HUDEP-2 (cell line): ENCODE measurements at regions not wholly inside any gene's neighbourhood (a gene's known extent, or its start where the extent isn't known, plus 50 kb on each side); places are given as distances from the start of the nearest gene placed in this dataset.

Experiments used
- DNase-seq, 76 experiments: peaks; one replicate each; lab custom pipeline; 2025; ENCODE audit not compliant: unreplicated experiment in 76 of 76; lab: John Stamatoyannopoulos, UW

DNA sequence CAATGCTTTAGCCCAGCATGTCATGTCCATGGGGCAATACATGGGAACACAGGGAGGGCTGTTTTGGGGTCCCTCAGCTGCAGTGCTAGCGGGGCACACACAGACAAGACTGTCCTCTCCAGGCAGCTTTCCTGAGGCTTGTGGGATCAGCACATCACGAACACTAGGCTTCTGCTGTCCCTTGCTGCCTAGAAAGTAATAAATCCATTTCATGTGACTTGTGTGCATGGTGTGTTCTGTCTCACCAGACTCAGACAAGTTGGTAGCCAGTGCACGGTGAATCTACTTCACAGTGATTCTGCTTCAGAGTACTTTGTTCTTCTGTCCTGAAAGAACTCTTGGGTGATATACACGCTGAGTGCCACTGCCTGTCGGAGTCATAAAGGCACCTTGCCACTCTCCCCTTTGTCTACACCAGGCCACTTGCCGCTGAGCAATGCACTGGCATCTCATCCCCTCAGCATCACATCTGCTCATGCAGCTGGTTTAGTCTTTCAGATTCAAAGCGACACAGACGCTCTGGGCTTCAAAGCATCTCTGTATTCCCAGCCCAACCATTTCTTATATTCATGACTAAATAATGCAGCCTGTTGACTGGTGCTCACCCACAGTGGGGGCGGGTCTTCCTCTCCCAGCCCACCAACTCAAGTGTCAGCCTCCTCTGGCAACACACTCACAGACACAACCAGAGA lies 95.2 kb upstream of the COX10 start:
- DNase-seq: no peak

DNA sequence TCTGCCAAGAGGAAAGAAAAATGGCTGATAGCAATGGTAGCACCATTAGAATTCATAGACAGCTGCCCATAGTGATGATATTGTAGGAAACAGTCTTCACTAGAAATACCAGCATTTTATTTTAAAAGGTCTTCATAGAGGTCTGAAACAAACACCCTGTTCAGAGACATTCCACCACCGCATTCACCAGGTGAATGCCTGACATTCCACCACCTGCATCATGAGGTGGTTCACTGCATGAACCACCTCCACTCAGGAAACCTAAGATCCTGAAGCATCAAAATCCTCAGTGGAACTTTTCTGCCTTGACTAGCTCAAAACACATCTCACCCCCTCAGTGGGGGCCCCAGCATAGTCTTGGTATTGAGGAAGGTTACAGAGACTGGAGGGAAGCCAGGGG lies 91.5 kb upstream of the COX10 start:
- no peak for DNase-seq

DNA sequence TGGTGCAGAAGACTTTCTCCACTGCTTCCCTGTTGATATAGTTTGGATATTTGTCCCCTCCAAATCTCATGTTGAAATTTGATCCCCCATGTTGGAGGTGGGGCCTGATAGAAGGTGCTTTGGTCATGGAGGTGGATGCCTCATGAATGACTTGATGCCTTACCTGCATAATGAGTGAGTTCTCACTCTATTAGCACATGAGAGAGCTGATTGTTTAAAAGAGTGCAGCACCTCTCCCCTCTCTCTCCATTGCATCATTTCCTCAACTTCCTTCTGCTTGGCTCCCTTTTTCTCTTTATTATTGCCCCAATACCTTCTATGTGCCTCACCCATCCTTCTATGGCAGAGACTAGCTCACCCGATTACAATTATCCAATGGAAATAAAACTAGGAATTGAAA lies 90.8 kb upstream of the COX10 start:
- DNase-seq: no peak

DNA sequence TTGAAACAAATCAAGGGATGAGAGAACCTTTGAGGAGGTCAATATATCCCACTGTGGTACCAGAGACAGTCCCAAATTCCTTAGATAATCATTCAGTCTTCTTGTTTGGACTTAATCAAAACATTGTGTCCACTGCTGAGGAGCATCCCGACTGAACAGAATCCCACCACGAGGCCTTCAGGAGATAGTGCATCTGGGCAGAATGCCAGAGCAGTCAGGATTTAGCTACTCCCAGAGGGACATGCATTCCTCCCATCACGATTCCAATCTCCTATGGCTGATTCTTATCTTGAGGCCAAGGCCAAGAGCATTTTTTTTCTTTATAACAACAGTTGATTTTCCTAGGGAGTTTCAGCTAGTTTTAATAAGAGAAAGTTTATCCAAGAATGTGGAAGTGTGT lies 87.4 kb upstream of the COX10 start:
- no peak for DNase-seq

DNA sequence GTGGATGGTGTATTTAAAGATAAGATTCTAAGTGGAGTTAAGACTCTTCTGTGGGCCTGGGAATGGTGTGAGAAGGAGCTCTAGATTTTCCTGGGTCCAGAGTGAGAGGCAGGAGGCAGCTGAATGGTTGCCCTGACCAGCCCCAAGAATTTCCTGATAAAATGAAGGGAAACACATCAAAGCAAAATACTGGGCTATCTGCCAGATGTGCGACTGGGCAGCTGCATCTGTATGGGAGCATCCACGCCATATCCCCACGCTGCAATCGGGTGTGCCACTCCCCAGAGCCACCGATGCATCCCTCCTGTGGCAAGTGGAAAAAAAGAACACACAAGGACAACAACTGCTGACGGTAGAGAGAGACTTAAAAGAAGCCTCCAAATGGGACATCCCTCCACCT lies 84.3 kb upstream of the COX10 start:
- DNase-seq: no peak

DNA sequence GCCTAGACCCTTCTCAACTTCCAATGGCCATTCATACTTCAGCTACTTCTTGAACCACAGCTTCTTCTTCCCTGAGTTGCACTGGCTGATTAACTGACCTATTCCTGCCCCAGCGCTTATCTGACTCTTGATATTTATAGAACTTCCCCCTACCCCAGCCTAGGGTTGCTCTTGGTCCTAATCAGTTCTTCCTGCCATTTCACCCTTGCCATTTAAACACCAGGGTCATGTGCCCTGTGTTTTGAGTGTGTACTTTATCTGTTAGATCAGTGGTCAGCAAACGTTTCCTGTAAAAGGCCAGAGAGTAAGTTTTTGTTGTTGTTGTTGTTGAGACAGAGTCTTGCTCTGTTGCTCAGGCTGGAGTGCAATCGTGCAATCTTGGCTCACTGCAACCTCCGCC lies 82.4 kb upstream of the COX10 start:
- DNase-seq: no peak

DNA sequence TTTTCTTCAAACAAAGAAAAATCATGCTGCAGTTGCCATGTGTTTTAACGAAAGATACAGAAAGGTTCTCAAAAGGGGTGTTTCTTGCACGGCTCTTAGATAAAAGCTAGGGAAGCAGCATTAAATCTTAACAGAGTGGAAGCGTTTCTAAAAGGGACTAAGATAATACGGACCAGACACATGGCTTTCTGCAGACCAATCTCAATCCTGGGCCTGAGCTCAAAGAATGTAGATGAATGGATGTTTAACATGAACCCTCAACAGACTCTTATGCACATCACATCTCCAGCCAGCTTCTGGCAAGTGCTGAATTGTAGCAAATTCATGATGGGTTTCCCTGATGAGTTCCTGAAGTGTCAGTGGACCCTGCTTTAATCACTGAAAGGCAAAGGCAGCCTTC lies 80.2 kb upstream of the COX10 start:
- no peak for DNase-seq

DNA sequence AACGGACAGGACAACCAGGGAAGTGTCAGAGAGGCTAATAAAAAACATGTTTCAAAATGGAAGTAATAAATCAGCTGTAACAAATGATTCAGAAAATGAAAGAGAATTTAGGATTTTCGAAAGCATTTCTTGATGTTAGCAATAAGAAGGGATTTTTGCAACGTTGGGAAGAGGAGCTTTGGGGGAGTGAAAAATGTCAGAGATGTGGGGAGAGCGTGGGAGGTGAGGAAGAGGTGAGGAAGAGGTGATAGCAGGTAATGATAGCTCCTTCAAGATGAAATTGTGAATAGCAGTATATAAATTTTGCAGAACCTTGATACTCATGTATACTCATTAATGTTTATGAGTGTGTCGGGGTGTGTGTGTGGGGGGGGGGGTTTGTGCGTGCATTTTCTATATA lies 76.2 kb upstream of the COX10 start:
- DNase-seq: no peak

DNA sequence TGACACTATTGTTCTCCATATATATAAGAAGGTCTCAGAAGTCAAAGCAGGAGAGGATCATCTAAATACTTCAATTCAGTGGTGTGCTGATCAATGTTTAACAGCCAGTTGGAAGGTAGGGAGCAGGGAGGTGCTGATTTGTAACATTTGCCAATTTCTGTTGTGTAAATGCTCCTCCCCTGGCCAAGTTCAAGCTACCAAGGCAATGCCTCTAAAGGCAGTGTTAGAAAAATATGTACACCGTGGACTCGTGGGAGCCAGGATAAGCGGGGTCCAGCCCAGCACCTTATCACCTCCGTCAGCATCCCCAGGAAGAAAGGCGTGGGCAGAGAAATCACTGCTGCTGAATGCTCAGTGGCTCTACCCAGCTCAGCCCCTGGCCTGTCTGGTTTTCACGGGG lies 75.3 kb upstream of the COX10 start:
- no peak for DNase-seq

DNA sequence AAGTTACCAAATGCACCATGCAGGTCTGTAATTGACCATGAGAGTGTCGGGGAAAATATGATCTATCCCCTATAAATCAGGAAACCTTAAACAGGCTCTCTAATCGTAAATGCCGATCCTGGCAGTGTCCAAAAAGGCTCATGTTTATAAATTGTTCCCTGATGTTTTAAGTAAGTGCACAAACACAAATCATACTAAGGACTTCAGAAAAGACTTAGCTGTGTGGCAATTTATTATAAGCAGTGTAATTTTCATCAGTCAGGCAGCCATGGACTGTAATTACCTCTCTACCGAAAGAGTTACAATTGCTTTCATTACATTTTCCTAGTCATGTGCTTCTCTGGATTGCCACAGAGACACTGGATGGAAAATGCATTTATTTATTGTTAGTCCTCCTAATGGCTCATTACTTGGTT lies 73.4 kb upstream of the COX10 start:
- no peak for DNase-seq

DNA sequence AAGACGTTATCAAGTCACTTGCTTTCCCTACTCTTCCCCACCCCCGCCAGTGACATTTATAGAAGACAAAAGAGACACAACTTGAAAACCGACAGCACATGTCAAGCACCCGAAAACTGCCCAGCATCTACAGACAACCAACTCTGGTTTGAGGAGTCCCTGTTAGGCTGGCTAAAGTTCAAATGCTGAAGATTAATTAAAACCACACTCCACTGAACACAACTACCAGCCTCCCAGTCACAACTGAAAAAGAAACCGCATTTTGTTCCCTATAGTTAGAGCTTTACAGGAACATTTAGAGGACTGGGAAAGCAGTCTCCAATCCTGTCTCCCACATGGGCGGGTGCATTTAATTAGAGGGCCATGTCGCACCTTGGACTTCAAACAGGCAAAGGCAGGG lies 73.0 kb upstream of the COX10 start:
- DNase-seq: no peak

DNA sequence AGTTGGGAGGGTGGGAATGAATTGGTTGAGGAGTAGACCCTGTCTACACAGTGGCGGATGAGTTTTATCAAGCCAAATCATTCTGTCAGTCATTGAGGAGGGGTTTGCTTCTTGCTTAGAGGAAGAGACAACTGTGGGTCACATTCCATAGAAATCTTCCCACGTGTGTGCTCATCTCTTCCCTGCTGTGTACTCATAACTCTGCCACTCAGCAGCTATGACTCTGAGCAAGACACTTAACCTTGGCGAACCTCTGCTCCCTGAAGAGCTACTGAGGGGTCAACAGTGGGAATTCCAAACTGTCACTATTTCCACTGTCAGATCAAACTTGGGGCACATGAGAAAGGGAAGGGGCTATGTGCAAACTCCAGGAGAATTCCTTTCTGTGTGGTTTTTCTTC lies 72.6 kb upstream of the COX10 start:
- no peak for DNase-seq

DNA sequence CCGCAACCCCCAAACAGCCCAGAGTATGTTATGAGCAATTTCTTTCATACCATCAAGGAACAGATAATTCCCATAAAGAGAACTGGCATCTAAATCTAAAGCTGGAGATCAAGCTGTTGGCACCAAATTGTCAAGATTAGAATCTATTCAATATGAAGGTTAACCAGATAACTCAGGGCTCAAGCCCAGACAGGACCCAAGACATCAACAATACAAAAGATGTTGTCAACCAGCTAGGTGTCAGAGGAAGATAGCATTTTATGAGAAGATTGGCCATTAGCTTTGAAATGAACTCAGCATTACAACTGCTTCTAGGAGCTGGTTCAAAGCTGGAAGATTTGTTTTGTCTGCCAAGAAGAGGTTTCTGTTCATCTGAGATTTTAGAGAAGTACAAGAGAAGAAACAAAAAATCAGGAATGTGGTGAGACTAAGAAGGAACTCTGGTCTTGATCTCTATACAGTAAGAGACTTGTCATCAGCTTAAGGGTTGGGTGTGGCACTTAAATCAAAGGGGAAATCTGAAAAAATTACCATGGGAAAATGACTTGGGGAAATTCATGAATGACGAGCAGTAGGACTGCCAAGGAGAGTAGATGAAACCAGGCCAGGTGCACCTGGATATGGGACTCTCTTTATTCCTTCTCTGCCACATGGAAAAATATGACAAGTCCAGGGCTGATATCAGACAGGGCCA lies 64.2 kb upstream of the COX10 start:
- DNase-seq: no peak

DNA sequence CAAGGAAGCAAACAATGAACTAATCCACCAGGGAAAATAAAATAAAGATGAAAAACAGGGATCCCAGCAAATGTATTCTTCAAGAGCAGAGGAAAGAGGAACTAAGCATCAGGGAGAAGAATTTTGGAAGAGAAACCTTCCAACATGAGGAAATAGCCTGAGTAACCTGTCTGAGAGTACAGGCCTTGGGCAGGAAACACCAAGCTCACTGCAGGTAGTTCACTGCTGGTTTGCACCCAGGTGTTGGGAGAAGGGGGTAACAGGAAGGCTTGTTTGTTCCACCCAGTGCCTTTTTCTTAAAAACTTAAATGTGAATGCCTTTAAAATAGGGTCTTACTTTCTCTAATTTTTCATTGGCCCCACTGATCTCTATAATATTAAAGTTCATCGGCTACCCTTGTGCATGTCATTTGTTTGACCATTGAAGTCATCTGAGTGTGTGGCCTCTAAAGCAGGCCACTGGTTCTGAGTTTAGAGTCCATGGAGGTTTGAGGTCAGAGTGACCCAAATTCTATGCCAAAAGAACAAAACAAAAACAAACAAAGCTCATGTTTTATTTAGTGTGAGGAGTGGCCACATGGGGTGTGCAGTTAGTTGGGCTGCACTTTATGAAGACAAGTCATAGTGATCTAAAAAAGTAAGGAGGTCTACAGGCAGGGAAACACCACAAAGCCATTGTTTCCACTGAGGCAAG lies 62.9 kb upstream of the COX10 start:
- no peak for DNase-seq

DNA sequence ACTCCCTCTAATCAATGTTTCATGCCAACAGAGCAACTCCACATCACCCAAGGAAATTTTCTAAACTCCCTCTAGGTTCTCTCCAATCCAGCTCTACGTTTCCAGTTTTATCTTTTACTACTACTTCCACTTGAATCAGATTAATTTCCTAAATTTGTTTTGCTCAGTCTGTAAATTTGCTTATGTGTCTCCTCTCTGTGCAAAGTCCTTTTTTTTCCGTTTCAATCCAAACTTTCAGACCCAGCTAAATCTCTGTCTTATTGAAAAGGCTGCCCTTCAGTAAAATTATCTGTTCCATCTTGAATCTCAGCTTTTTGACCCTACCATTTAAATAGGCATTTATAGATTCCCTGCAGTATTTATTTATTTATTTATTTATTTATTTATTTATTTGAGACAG lies 61.4 kb upstream of the COX10 start:
- no peak for DNase-seq

DNA sequence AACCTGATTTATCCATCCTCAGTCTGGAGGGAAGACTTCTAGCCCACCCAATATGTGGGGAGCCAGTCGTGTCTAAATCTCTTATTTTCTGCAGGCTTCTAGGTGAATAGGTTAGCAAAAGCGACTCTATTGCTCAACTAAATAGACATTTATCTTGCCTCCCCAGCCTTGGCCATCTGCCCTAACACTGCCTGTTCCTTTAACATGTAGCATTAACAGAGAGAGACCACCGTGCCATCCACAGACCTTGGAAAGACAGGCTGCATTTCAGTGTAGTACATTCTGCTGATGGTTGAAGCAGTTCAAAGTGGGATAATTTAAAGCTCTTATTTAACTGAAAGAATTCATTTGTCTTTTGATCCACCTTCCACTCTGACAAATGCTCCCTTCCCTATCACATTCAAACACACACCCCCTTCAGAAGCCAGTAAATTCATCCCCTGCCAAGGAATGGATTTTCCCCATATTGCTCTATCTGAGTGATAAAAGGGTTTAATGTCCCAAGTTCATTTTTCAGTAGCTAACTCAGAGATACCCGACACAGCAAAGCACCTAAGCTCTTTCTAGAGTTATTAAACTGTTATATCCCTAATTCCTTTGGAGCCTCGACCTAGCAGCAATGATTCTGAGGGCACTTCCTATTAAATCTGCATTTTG lies 58.1 kb upstream of the COX10 start:
- no peak for DNase-seq

DNA sequence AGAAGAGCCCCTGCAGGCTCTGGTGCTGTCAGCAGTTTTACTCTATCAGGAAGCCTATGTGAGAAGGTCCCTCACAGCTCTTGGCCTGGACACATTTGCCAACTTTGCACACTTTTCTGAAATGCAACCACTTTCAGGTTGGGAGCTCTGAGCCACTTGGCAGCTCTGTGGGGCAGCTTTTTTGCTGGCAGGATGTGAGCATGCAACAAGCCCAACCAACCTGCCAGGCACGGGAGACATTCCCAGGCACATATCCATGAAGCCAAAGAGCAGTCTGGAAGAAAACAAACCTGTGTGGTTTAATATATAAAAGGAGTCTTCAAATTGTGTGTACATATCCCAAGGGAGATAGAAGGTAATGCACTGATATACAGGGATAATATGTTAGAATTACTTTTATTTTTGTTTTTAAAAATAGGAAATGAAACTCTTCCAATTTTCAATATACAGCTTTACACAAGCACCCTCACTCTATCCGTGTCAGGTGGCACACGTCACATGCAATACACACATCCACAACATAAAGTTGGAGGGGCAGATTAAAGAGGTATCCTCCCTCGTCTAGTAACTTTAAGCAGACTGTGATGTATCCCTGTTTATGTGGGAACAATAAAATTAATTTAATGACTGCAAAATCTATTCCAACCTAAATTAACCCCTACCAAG lies 57.4 kb upstream of the COX10 start:
- DNase-seq: no peak

DNA sequence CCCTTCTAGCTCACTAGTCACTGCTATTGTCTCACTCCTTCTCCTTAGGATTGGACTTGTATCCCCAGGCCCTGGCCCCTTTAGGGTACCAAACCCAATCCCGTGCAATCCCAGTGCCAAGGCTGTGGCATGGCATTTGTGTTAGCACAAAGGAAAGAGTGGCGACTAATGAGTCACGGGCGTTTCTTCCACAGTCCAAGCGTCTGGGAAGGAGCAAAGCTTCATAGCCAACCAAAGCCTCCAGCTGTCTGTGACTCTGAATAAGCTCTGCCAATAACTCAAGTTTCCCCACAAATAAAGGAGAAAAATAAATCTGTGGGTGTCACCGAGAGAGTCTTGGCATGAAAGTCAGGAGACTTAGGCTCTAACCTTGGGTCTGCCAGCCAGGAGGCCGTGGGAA lies 54.6 kb upstream of the COX10 start:
- no peak for DNase-seq

DNA sequence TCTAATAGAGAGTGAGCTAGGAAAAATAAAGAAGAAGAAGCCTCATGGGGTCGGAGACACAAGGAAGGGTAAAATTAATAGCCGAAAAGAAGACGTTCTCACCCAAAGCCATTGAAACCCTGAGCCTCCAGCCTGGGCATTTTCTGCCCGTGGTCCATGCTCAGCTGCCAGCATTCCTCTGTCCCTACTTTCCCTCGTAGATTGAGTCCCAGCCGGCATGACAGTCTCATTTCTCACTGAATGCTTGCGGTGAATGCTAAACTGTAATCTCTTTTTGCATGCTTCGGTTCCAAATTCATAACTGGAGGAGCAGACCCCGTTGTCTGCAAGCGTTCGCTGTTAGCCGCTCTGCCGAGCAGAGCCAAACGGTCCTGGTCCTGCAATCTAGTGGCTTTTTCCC lies 54.0 kb upstream of the COX10 start:
- DNase-seq: no peak

DNA sequence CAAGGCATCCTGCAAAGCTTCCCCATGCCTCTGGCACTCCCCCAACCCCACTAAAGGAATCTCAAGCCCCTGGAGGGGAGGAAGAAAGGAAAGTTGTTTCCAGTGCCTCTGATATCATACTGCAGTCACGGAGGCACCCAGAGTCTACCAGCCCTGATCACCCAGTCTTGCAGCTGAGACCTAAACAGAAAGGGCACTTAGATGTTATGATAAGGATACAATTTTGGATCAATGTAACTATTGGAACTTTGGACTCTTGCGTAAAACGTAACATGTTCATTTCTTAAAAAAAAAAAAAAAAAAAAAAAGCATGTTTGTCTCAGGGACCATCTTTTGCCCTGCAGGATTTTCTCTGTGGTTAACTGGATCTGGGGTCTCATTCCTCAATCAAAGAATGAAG lies 52.4 kb upstream of the COX10 start:
- no peak for DNase-seq
